ENCODE measurements at regions not wholly inside any gene's neighbourhood (a gene's known extent, or its start where the extent isn't known, plus 50 kb on each side); places are given as distances from the start of the nearest gene placed in this dataset.

DNA sequence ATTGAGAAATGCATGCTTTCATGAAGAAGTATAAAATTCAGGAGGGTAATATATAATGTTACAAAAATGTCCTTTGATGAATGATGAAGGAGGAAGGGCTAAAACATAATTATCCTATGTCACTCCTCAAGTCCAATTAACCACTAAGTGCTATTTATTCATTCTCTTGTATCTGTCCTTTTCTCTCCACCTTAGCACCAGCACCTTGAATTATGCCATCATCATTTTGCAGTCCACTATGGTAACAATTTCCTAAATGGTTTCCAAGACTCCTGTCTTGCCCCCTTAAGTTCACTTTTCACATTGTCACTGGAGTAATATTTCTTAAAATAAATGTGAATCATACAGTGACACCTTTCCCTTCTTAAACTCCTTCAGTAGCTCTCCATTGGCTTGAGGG lies 756.3 kb downstream of the STPG2 start:
- Histone ChIP-seq H3K27me3 (no peaks in the 10 kb centered on the region), H3K4me1 (no peaks in the 10 kb centered on the region), H3K4me3 (no peak overlapping the region), H3K9me3 (no peaks in the 10 kb centered on the region), H3K27ac (no peak overlapping the region), H3K36me3 (no peaks in the 10 kb centered on the region)
- no peak for DNase-seq (ENCODE audit: low spot score in 2 of 2)
- TF ChIP-seq POLR2A (IDR thresholded peaks at IDR 0.05) (no peak), EP300 (IDR thresholded peaks at IDR 0.05) (no peak), POLR2AphosphoS5 (IDR thresholded peaks at IDR 0.05) (no peak)
- TF ChIP-seq, protein P1, sequence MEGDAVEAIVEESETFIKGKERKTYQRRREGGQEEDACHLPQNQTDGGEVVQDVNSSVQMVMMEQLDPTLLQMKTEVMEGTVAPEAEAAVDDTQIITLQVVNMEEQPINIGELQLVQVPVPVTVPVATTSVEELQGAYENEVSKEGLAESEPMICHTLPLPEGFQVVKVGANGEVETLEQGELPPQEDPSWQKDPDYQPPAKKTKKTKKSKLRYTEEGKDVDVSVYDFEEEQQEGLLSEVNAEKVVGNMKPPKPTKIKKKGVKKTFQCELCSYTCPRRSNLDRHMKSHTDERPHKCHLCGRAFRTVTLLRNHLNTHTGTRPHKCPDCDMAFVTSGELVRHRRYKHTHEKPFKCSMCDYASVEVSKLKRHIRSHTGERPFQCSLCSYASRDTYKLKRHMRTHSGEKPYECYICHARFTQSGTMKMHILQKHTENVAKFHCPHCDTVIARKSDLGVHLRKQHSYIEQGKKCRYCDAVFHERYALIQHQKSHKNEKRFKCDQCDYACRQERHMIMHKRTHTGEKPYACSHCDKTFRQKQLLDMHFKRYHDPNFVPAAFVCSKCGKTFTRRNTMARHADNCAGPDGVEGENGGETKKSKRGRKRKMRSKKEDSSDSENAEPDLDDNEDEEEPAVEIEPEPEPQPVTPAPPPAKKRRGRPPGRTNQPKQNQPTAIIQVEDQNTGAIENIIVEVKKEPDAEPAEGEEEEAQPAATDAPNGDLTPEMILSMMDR (IDR thresholded peaks at IDR 0.05) = no peak

DNA sequence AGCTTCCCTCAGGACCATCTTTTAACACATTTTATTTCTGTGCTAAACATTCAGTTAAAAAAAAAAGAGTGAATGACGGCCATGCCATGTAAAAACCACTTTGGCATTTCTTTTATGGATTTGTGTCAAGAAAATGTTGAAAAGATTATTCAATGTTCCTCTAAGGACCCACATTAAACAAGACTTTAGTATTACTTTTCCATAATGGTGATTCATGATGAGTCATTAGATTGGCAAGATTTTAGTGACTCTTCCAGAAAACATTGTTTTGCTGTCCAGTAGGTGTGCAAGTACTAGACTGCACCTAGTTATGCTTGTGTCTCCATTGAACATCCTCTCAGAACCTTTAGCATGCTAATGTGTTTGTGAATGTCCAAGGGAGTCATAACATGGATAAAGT lies 748.6 kb downstream of the STPG2 start:
- no peak for TF ChIP-seq POLR2AphosphoS5 (IDR thresholded peaks at IDR 0.05)
- TF ChIP-seq EP300 (IDR thresholded peaks at IDR 0.05) = no peak
- no peak for TF ChIP-seq POLR2A (IDR thresholded peaks at IDR 0.05)
- TF ChIP-seq, protein P1 (IDR thresholded peaks at IDR 0.05) = no peak
- 40% methylated on average over 1 of the region's 1 CpG for whole genome bisulfite sequencing
- H3K4me3 ChIP-seq = no peak overlapping the region

DNA sequence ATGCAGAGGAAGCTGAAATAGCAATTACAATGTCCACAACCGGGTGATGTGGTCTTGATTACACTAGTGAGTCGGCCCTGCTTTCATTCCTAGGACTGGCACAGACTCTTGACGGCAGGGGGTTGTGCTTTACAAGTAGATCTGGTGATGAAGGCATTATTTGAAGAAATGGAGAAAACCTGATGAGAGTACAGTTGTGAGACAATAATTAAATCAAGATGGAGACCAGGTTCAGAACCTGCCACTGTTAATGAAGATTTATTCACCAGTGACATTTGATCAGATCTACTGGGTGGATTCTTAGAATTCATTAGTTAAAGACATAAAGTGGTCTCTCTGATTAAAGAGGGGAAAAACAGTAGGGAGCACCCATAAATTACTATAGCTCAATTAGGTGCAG lies 747.2 kb downstream of the STPG2 start:
- TF ChIP-seq EP300 (IDR thresholded peaks at IDR 0.05) (no peak), POLR2A (IDR thresholded peaks at IDR 0.05) (no peak), POLR2AphosphoS5 (IDR thresholded peaks at IDR 0.05) (no peak)
- TF ChIP-seq, protein P1 (IDR thresholded peaks at IDR 0.05) = no peak
- 44% methylated on average over 3 of the region's 3 CpGs for WGBS
- H3K4me1 ChIP-seq = no peaks in the 10 kb centered on the region

More for the DNA sequence above, 748.6 kb downstream of the STPG2 start:
- Histone ChIP-seq H3K4me1 (no peaks in the 10 kb centered on the region), H3K36me3 (no peaks in the 10 kb centered on the region), H3K27ac (no peak overlapping the region), H3K9me3 (no peaks in the 10 kb centered on the region), H3K27me3 (no peaks in the 10 kb centered on the region)
- DNase-seq (ENCODE audit: low spot score in 2 of 2) = no peak

DNA sequence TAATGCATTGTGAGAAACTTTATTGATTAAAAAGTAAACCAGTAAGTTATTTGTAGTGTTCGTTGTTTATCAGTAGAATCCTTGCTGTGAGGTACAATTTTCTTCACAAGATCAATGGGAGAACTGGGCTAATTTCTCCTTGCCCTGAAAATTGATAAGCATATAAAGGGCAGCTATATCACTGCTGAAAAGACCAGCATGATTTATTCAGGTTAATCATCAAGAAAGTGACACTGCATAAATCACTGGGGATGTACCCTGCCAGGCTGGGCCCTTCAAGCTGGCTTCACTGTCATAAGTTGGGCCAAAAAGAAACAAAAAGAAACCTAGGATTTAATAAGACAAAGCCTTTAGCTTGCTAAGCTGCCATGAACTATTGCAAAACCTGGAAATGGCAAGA lies 746.7 kb downstream of the STPG2 start:
- H3K27ac ChIP-seq = no peak overlapping the region
- TF ChIP-seq, protein P1 (IDR thresholded peaks at IDR 0.05) = no peak
- TF ChIP-seq POLR2AphosphoS5 (IDR thresholded peaks at IDR 0.05) (no peak), POLR2A (IDR thresholded peaks at IDR 0.05) (no peak), EP300 (IDR thresholded peaks at IDR 0.05) (no peak)
- no peak overlapping the region for H3K4me3 ChIP-seq
- no peaks in the 10 kb centered on the region for H3K9me3 ChIP-seq
- no peaks in the 10 kb centered on the region for H3K36me3 ChIP-seq
- H3K27me3 ChIP-seq = no peaks in the 10 kb centered on the region
- H3K4me1 ChIP-seq = no peaks in the 10 kb centered on the region
- no peak for DNase-seq (ENCODE audit: low spot score in 2 of 2)
- WGBS = 54% methylated on average over 1 of the region's 1 CpG

More for the DNA sequence above, 747.2 kb downstream of the STPG2 start:
- no peaks in the 10 kb centered on the region for H3K27me3 ChIP-seq
- DNase-seq (ENCODE audit: low spot score in 2 of 2) = no peak
- H3K36me3 ChIP-seq = no peaks in the 10 kb centered on the region
- no peak overlapping the region for H3K27ac ChIP-seq
- H3K9me3 ChIP-seq = no peaks in the 10 kb centered on the region
- no peak overlapping the region for H3K4me3 ChIP-seq

DNA sequence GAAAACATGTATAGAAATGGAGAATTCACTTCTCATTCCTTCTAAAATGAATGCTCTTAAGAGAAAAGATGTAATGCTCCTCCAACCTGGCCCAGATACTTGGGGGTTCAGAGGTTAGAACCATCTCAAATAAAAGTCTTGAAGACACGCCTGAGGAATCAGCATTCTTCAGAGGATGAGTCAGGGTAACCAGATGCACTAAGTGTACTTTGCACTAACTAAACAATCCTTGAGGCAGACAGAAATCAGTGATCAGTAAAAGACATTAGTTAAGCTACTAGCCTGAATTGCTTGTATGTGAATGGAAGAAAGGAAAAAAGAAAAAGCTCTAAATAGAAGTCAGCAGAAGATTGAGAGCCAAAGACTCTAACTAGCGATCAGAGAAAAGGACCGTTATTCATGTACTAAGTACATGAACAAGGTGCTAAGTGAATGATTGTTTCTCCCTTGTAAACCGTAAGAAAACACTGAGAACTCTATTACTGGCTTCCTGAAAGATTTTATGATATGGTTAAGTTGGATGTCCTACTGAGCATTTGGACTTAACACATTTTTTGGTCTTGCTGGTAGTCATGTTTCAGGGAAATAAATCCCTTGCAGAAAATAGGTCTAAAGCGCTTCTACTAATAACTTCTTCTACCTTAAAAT lies 738.3 kb downstream of the STPG2 start:
- no peak for TF ChIP-seq EP300 (IDR thresholded peaks at IDR 0.05)
- no peak for TF ChIP-seq POLR2A (IDR thresholded peaks at IDR 0.05)
- no peak for TF ChIP-seq POLR2AphosphoS5 (IDR thresholded peaks at IDR 0.05)
- TF ChIP-seq, protein P1 (IDR thresholded peaks at IDR 0.05) = no peak
- WGBS = 71% methylated on average over 5 of the region's 5 CpGs
- Histone ChIP-seq H3K4me1 (no peaks in the 10 kb centered on the region), H3K36me3 (no peaks in the 10 kb centered on the region), H3K27me3 (no peaks in the 10 kb centered on the region), H3K4me3 (no peak overlapping the region), H3K9me3 (no peaks in the 10 kb centered on the region), H3K27ac (no peak overlapping the region)
- no peak for DNase-seq (ENCODE audit: low spot score in 2 of 2)

All from suprapubic skin (tissue), 4 donors.